Hematopoietic multipotent progenitor cell treated with erythropoietin and hydrocortisone succinate and interleukin-3 and kit ligand, for 6 days (in vitro differentiated cells): ENCODE measurements at regions not wholly inside any gene's neighbourhood (a gene's known extent, or its start where the extent isn't known, plus 50 kb on each side); places are given as distances from the start of the nearest gene placed in this dataset.
A peak's percentile ranks its signal among the peaks of the same experiment; 100 is the strongest.

Source experiments
- DNase-seq: peaks from one replicate; pipeline ENCODE4 v3.0.0-alpha.2; 2015

GRCh38 chr15:53397041-53397616 is 362.3 kb downstream of the WDR72 start:
- DNase-seq: no peak

DNA sequence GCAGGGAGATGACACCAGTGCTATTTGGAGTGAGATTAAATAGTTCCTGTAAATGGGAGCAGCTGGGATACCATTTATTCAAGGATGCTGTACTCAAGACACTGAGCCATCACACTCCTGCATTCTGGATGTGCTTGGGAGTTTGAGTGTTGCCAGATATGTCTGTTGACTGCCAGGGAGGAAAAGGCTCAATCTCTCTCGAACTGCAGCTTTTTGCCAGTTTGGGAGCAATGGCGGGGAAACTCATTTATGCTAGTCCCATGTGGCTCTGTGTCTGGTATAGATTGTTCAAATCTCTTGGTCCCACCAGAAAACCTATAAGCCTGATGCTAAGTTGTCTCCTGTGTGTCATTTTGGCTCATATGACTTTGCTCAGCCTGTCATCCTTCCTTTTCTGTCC is 363.6 kb downstream of the WDR72 start:
- no peak for DNase-seq

DNA sequence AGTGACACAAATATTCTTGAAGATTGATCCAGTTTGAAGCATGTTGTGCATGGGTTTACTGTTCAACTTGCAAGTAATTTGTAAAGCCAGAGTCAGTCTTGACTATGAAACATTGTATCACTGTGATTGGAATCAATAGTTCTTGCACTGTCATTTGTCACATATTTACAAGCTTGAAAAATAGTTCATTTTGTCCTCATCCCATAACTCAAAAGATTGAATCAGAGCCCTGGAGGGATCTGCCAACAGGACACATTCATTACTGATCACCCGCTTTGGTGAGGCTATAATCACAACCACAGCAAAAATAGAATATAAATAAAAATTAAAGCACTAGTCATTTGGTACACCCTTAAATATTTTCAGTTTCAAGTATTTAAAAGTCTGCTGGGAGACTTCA is 368.9 kb downstream of the WDR72 start:
- no peak for DNase-seq

DNA sequence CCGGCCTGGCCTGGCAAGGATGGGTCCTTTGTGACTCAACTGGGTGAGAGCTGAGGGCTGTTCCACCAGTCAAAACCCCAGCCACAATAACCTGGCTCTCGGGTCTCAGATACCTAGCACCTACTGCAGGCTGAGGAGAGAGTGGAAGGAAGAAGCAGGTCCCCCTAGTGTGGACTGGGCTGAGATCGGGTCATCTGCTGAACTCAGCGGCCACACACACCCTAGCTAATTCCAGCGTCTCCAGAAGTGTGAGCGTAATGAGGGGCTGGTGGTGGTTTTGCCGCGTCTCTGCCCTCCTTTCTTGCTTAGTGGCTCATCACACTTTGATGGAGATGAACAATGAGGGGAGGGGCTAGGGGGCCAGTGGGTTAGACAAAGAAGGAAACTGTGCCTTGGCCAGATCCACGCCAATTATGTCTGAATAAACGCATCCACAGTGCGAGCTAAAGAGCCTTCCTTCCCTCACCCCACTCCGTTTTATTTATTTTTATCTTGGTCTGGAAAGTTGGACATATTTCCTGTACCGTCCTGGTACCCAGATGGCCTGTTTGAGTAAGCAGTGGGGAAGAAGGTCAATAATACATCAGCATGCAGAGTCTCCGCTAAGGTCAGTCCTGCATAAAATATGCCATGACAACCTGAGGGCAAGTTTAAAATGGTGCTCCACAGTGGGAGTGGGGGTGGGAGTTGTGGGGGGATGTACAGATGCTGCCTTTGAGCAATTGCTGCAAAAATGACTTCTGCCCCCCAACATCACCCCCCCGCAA is 370.0 kb downstream of the WDR72 start:
- no peak for DNase-seq

- DNase-seq: peak; percentile 15
Measured at GRCh38 chr15:53384417-53384816, 375.0 kb downstream of the WDR72 start.

DNA sequence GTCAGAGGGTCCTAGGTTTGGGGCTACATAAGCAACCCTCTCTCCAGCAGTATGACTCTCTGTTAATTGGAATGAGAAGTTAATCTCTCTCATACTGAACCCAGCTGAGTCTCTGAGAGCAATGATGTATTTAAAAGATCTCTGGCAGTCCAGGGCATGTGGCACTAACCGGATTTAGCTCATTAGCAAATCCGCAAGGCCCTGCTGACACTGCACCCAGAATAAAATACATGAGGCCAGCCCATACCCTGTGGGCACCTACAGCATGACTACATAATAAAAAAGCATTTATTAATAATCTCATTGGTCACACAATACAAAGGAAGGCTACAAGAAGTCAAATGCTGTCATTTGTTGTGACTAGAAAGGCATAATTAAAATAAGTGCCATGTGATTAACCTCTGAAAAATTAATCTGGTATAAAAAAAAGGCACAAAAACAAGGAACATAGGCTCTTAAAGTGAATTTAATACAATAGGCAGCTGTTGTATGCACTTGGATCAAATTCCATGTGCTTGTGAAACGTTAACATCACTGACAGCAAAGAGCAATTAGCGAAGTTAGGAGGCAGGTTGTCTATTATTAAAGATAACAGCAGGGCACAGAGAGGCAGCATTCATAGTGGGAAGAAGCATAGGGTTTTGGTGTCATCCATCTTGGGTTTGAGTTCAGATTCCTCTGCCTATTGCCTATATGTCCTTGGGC is 381.2 kb downstream of the WDR72 start:
- no peak for DNase-seq

GRCh38 chr15:53367740-53368139 is 391.7 kb downstream of the WDR72 start:
- no peak for DNase-seq

DNA sequence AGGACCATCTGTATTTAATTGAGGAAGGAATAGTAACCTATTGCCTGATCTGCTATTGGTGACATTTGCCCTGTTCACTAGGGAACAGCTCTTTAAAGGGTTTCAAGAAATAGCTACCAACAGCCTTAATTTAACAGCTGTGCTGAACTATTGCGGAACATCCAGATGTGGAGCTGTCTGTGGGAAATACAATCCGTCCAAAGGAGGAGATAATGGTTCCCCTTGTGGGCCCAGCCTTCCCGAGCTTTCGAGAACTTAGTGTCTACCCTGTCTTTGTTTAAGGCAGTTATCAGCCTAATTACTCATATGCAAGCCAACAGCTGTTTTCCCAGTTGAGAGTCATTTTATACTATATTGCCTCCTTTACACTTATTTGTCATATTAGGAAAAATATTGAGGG is 398.6 kb downstream of the WDR72 start:
- DNase-seq: no peak

DNA sequence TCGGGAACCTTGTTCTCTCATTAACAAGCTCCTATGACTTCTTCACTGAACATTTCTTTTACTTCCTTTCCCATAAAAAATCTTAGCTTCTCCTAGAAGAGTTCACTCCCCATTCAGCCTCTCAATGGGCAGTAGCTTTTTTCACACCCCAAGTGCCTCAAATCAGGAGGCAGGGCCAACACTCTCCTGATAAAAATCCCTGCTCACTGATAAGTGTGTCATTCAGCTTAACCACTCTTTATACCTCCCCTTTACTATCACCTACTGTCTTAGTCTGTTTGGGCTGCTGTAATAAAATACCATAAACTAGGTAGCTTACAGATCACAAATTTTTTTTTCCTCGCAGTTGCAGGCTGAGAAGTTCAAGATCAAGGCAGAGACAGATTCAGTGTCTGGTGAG is 400.4 kb downstream of the WDR72 start:
- no peak for DNase-seq

- no peak for DNase-seq
Measured at GRCh38 chr15:53354874-53355273, 404.6 kb downstream of the WDR72 start.

DNA sequence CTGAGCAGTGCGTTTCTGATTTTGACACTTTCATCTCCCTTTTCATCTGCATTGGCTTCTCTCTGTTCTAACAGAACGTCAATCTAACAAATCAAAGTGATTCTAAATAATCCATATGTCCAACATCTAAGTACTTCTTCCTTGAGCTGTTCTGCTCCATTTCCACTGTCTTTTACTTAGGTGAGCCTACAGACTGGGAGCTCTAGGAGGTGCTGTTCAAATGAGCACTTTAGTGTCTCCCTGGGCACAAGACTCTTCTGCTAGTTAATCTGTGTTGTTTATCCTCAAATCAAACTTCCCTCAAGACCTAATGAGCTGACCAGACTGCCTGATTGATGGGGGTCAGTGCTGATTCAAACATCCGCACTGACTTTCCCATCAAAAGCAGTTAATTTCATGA is 408.1 kb downstream of the WDR72 start:
- no peak for DNase-seq

- no peak for DNase-seq
Measured at GRCh38 chr15:53346583-53346982, 412.9 kb downstream of the WDR72 start.

DNA sequence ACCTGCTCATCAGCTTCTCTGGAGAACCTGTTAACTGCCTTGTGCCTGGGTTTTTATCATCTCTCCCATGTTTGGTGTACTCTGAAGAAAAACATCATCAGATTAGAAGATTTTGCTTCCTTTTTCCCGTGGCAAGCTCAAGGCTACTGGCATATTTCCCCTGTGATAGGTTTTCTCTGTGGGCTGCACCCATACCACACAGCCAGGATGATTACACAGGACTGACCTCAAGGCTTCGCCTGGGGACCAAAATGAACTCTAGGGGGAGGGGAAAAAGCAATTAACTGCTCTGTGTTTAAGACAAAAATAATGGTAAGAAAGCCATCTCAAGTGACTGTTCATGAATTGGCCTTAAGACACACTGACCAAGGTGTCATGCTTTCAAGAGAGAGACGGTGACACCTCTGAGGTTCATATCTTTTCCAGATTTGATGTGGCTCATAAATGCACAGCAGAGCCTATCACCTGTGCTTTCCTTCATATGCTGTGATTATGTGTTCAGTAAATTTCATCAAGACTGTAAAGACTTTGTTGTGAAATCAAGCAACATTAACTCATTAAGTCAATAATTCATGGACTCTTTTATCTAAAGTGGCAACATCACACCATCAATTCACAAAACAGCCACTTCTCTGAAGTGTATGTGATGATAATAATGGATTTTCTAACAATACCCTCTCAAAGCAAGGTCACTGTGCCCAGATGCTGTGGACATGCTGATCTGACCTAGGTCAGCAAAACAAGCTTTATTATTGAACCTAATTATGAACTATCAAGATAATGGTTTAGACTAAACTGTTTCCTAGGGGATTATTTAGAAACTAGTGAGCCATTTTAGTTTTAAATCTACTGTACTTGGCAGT is 427.9 kb downstream of the WDR72 start:
- DNase-seq: no peak

DNA sequence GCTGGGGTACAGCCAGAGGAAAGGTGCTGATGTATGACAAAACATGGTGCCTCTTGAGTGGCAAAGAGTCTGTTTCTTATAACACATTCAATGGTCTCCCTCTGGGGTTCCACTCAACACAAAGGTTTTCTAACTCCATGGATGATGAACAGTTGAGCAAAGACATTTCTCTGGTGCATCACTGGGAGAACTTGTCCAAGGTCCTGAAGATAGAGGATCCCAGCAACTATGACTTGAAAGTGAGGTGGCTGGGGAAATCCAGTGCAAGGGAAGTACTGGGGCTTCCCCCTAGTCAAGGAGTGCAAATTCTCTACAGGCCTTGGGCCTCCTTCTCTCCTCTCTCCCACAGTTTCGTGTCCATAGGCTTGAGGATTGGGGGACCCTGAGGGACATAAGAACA is 431.1 kb downstream of the WDR72 start:
- no peak for DNase-seq

GRCh38 chr15:53324061-53324460 is 435.4 kb downstream of the WDR72 start:
- no peak for DNase-seq

GRCh38 chr15:53323191-53323590 is 436.3 kb downstream of the WDR72 start:
- no peak for DNase-seq

GRCh38 chr15:53320816-53321215 is 438.6 kb downstream of the WDR72 start:
- no peak for DNase-seq

GRCh38 chr15:53312707-53313106 is 446.8 kb downstream of the WDR72 start:
- no peak for DNase-seq

DNA sequence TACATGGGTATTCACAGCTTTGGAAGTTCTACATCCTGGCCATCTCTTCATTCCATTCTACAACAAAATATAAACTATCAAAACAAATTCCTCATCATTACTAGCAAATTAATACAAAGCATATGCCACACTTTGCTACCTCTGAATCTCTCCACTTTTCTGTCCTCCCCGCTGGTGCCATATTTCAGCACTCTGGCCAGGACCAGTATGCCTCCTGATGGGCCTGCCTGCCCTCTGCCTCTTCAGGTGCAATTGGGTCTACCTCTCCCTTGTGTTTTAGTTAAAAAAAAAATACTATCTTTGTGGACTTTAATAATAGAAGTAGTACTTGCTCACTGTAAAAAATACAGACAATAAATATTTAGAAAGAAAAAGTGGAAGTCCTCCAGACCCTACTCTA is 448.8 kb downstream of the WDR72 start:
- DNase-seq: no peak

GRCh38 chr15:53307952-53308624 is 451.4 kb downstream of the WDR72 start:
- DNase-seq: no peak

DNA sequence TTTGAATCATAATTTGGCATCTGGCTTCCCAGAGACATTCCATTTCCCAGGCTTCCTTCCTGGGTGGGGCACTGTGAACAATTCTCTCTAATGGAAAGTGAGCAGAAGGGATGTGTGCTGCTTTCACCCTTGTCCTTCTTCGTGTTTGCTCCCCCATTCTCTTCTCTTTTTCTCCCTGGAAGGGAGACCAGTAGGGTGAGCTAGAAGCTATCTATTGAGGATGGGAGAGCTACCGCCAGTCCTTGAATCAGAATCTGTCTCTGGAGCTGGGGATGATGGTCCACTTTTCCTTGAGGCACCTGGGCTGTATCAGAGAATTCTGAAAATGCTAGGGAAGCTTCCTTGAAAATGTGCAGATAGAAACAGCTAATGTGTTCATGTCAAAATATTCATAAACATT is 453.9 kb downstream of the WDR72 start:
- no peak for DNase-seq

GRCh38 chr15:53305101-53305500 is 454.4 kb downstream of the WDR72 start:
- no peak for DNase-seq

DNA sequence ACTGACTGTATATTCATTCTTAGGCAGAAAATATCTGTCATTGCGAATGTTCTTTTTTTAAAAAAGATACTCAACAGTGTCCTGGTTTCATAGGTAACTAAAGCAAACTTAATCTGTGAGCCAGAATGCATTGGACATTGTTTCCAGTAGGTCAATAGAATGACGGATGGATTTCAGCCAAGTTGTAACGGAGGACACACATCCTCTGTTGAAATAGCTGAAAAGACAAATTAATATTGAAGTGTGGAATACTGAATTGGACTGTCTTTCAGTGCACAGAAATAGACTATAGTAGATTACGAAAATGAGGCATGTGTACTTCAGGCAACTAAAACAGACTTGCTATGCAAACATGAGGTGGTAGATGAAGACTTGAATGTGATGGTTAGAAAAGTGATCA is 461.6 kb downstream of the WDR72 start:
- DNase-seq: no peak
